ENCODE measurements at regions not wholly inside any gene's neighbourhood (a gene's known extent, or its start where the extent isn't known, plus 50 kb on each side); places are given as distances from the start of the nearest gene placed in this dataset.

DNA sequence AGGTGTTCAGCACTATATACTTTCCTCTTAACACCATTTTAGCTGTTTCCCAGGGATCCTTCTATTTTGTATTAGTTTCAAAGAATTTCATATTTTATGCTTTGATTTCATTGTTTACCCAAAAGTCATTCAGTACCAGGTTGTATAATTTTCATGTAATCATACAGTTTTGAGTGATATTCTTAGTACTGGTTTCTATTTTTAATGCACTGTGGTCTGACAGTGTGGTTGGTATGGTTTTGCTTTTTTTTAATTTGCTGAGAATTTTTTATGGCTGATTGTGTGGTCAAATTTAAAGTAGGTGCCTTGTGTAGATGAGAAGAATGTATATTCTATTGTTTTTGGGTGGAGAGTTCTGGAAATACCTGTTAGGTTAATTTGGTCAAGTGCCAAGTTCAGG, 323.4 kb upstream of the EPHA6 start:
- TF ChIP-seq, protein P1, sequence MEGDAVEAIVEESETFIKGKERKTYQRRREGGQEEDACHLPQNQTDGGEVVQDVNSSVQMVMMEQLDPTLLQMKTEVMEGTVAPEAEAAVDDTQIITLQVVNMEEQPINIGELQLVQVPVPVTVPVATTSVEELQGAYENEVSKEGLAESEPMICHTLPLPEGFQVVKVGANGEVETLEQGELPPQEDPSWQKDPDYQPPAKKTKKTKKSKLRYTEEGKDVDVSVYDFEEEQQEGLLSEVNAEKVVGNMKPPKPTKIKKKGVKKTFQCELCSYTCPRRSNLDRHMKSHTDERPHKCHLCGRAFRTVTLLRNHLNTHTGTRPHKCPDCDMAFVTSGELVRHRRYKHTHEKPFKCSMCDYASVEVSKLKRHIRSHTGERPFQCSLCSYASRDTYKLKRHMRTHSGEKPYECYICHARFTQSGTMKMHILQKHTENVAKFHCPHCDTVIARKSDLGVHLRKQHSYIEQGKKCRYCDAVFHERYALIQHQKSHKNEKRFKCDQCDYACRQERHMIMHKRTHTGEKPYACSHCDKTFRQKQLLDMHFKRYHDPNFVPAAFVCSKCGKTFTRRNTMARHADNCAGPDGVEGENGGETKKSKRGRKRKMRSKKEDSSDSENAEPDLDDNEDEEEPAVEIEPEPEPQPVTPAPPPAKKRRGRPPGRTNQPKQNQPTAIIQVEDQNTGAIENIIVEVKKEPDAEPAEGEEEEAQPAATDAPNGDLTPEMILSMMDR (IDR thresholded peaks at IDR 0.05): no peak
- no peak for TF ChIP-seq POLR2A (IDR thresholded peaks at IDR 0.05)
- TF ChIP-seq EP300 (IDR thresholded peaks at IDR 0.05): no peak
- TF ChIP-seq POLR2AphosphoS5 (IDR thresholded peaks at IDR 0.05): no peak

Data from upper lobe of left lung (tissue), 4 donors.